GM12878 (cell line): ENCODE measurements at regions not wholly inside any gene's neighbourhood (a gene's known extent, or its start where the extent isn't known, plus 50 kb on each side); places are given as distances from the start of the nearest gene placed in this dataset.

Source experiments
- ATAC-seq: fragments of 200-7000 bp; cut with Tn5 transposase; 3 replicates; pipeline ENCODE4 v1.9.1; 2020; ENCODE audit warnings: mild to moderate bottlenecking, moderate library complexity
- BruUV-seq: library from RNA; stranded (reverse); fragments of 400-500 nt; replicated peaks from 2 replicates; lab custom pipeline; 2021; lab: Mats Ljungman, UMichigan
- CTCF ChIA-PET: fragments of 300-600 bp; sonication (Branson Sonifier 250); formaldehyde crosslinking; extraction: SDS; loops from one replicate; lab custom pipeline; 2021; ENCODE audit warnings: inconsistent platforms; lab: Yijun Ruan, JAX
- POLR2A ChIA-PET: fragments of 350-600 bp; formaldehyde crosslinking; extraction: SDS; loops from one replicate; lab custom pipeline; 2021; ENCODE audit warnings: inconsistent platforms; lab: Charles Lee
- RAD21 ChIA-PET: fragments of 300-600 bp; sonication (Branson Sonifier 250); formaldehyde crosslinking; loops from one replicate; lab custom pipeline; 2023; ENCODE audit warnings: antibody characterized with exemption; ENCODE audit not compliant: unreplicated experiment; lab: Charles Lee
- SMC1A ChIA-PET: fragments of 300-600 bp; sonication (Branson Sonifier 250); formaldehyde crosslinking; loops from one replicate; lab custom pipeline; 2023; ENCODE audit not compliant: unreplicated experiment, uncharacterized antibody; lab: Charles Lee
- DNase-seq: peaks from one replicate; pipeline ENCODE4 v3.0.0-alpha.2; 2011; ENCODE audit warnings: low read depth, low spot score
- FAIRE-seq: peaks from 3 replicates; lab custom pipeline; 2011; peaks lifted over from hg19 to GRCh38; lab: Jason Lieb, UNC
- H2AFZ ChIP-seq: 2 replicates; pipeline ENCODE4 v1.6.0; 2011; ENCODE audit warnings: low read depth, low read length, control low read depth; ENCODE audit not compliant: control insufficient read depth
- H3K27ac ChIP-seq: 2 replicates; pipeline ENCODE4 v1.5.1; 2011; ENCODE audit warnings: control low read depth; ENCODE audit not compliant: control insufficient read depth, insufficient read depth
- H3K27me3 ChIP-seq, 2 experiments: replicated peaks in 1 of 2; 2 replicates each; pipeline versions ENCODE4 v1.6.0 to v1.6.1; 2011; ENCODE audit warnings: low read length in 1 of 2; ENCODE audit not compliant: control insufficient read depth in 2 of 2, insufficient read depth in 2 of 2
- H3K36me3 ChIP-seq, 2 experiments: 2 replicates each; pipeline ENCODE4 v1.5.1; 2011; ENCODE audit warnings: low read length in 1 of 2; ENCODE audit not compliant: control insufficient read depth in 2 of 2, insufficient read depth in 2 of 2
- H3K4me1 ChIP-seq: 2 replicates; pipeline ENCODE4 v1.6.1; 2011; ENCODE audit warnings: mild to moderate bottlenecking, low read length, moderate library complexity, mixed read lengths; ENCODE audit not compliant: control insufficient read depth, insufficient read depth
- H3K4me2 ChIP-seq: 2 replicates; pipeline ENCODE4 v1.6.0; 2011; ENCODE audit warnings: control low read depth; ENCODE audit not compliant: control insufficient read depth, insufficient read depth
- H3K4me3 ChIP-seq: fragments of 200-600 bp; sonication (generic); 2 replicates; pipeline ENCODE4 v1.5.1; 2016
- H3K79me2 ChIP-seq: 2 replicates; pipeline ENCODE4 v1.6.0; 2011; ENCODE audit warnings: low read length; ENCODE audit not compliant: control insufficient read depth, insufficient read depth
- H3K9ac ChIP-seq: 2 replicates; pipeline ENCODE4 v1.8.0; 2011; ENCODE audit warnings: low read length, control low read depth, mixed read lengths; ENCODE audit not compliant: control insufficient read depth, insufficient read depth
- H3K9me3 ChIP-seq: replicated peaks from 3 replicates; pipeline ENCODE4 v1.5.1; 2011; ENCODE audit warnings: mild to moderate bottlenecking, low read length; ENCODE audit not compliant: control insufficient read depth, insufficient read depth
- H4K20me1 ChIP-seq: 2 replicates; pipeline ENCODE4 v1.6.0; 2011; ENCODE audit not compliant: control insufficient read depth, insufficient read depth
- BCL11A ChIP-seq: IDR thresholded peaks from 2 replicates; pipeline ENCODE4 v1.6.1; 2011; ENCODE audit warnings: low read depth, low read length
- EGR1 ChIP-seq, 2 experiments: IDR thresholded peaks; 1 replicate in 1 of 2; 2 replicates in 1 of 2; pipeline ENCODE4 v1.6.1; 2011 to 2012; ENCODE audit warnings: low read depth in 2 of 2, low read length in 2 of 2, borderline replicate concordance in 1 of 2, mild to moderate bottlenecking in 1 of 2, moderate library complexity in 1 of 2
- FOXM1 ChIP-seq: IDR thresholded peaks from 2 replicates; pipeline ENCODE4 v1.6.1; 2012; ENCODE audit warnings: low read depth, mild to moderate bottlenecking, inconsistent platforms, low read length, moderate library complexity
- HDAC2 ChIP-seq: fragments of 200-600 bp; sonication (generic); IDR thresholded peaks from 2 replicates; pipeline ENCODE4 v1.6.1; 2017
- IRF5 ChIP-seq: fragments of 450-650 bp; IDR thresholded peaks from 2 replicates; pipeline ENCODE4 v1.6.1; 2017; ENCODE audit warnings: borderline replicate concordance
- JUND ChIP-seq: IDR thresholded peaks from 2 replicates; pipeline ENCODE4 v1.6.1; 2012; ENCODE audit warnings: low read depth, mild to moderate bottlenecking, low read length, improper control_type of control experiment, moderate library complexity
- KAT2A ChIP-seq: conservative IDR thresholded peaks from 2 replicates; pipeline ENCODE4 v1.6.1; 2011; ENCODE audit warnings: low read depth, low read length; ENCODE audit not compliant: control insufficient read depth
- NFYB ChIP-seq: IDR thresholded peaks from 2 replicates; pipeline ENCODE4 v1.6.1; 2011; ENCODE audit warnings: low read depth, mild to moderate bottlenecking, low read length, improper control_type of control experiment, moderate library complexity; ENCODE audit not compliant: insufficient read depth
- NKRF ChIP-seq: fragments of 450-650 bp; conservative IDR thresholded peaks from 2 replicates; pipeline ENCODE4 v1.6.1; 2017; ENCODE audit warnings: mild to moderate bottlenecking, moderate library complexity
- PML ChIP-seq: IDR thresholded peaks from 2 replicates; pipeline ENCODE4 v1.6.1; 2012; ENCODE audit warnings: low read length, inconsistent platforms
- SMAD1 ChIP-seq: fragments of 450-650 bp; IDR thresholded peaks from 2 replicates; pipeline ENCODE4 v1.6.1; 2018; ENCODE audit warnings: mild to moderate bottlenecking, low read depth; ENCODE audit not compliant: partially characterized antibody
- SP1 ChIP-seq: IDR thresholded peaks from one replicate; pipeline ENCODE4 v1.6.1; 2011; ENCODE audit warnings: low read depth, low read length
- SUPT20H ChIP-seq: IDR thresholded peaks from 2 replicates; pipeline ENCODE4 v1.6.1; 2011; ENCODE audit warnings: low read depth, mild to moderate bottlenecking, low read length, moderate library complexity, borderline replicate concordance; ENCODE audit not compliant: control insufficient read depth
- ZBED1 ChIP-seq: IDR thresholded peaks from 2 replicates; pipeline ENCODE4 v1.6.1; 2016; ENCODE audit warnings: borderline replicate concordance
- WGBS: methylation state at CpG from one replicate; pipeline ENCODE4 v1.1.6; 2016; ENCODE audit warnings: low lambda C conversion rate; ENCODE audit not compliant: insufficient replicate concordance, insufficient coverage; ENCODE audit errors: missing lambda C conversion rate; 5-methylcytosine and 5-hydroxymethylcytosine counted together
- in situ Hi-C: fragments of 300-500 bp; cut with MboI; formaldehyde crosslinking; loops from 9 replicates; pipeline ENCODE4 v1.14.3; 2018; ENCODE audit warnings: mixed read lengths
- intact Hi-C: fragments of 100-400 bp; cut with micrococcal nuclease; formaldehyde crosslinking; loops from one replicate; pipeline ENCODE4 v1.14.2; 2022; ENCODE audit not compliant: unreplicated experiment

DNA sequence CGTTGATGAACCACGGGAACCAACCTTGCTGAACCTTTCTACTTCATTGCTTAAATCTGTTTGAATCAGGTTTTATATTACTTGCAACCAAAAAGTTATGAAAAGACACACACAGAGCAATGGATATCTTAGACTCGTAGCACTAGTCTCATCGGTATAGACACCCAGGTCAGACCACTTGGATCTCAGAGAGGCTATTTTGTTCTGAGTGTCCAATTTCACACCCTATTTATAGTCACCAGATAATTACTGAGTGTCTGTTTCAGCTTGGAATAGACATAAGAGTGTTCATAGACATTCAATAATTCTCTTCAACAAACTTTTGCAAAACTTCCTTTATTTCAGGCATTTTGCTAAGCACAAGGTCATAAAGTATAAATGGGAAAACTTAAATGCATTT lies 145.4 kb upstream of the EGFLAM start:
- RAD21 ChIA-PET, result no interaction called here
- ATAC-seq (no peak), DNase-seq (no peak)
- SMC1A ChIA-PET, result no interaction called here
- WGBS, result 7% methylated on average over 4 of the region's 4 CpGs
- TF ChIP-seq PML (no peak), NFYB (no peak), BCL11A (no peak), HDAC2 (no peak), SMAD1 (no peak), IRF5 (no peak), JUND (no peak), FOXM1 (no peak), KAT2A (no peak), ZBED1 (no peak), EGR1 (IDR thresholded peaks at IDR 0.05; ENCODE audit: borderline replicate concordance in 1 of 2, low read depth in 2 of 2, low read length in 2 of 2) (no peak), SP1 (no peak), NKRF (no peak), SUPT20H (no peak)
- TF ChIP-seq, all 136 proteins: peak for 0
- Histone ChIP-seq H3K27ac (no peak overlapping the region), H4K20me1 (no peaks in the 10 kb centered on the region), H3K4me3 (no peak overlapping the region), H3K9me3 (no peaks in the 10 kb centered on the region), H3K9ac (no peak overlapping the region), H2AFZ (no peak overlapping the region), H3K4me2 (no peak overlapping the region), H3K27me3 (no peaks in the 10 kb centered on the region; a peak in 1 of 4 replicates), H3K36me3 (no peaks in the 10 kb centered on the region), H3K4me1 (no peaks in the 10 kb centered on the region), H3K79me2 (no peaks in the 10 kb centered on the region)
- intact Hi-C loops (no loop called here), in situ Hi-C loops (no loop called here)
- CTCF ChIA-PET, result interaction anchor here (0.6 to 1.1 kb wide), 3 partner anchors 80 to 1108 kb away, joined by 3 to 4 read pairs (median 3); no protein-coding TSS in a partner anchor
- no peak for FAIRE-seq
- BruUV-seq, result no TSS peak
- POLR2A ChIA-PET, result no interaction called here
